HFFc6 (cell line): ENCODE measurements at regions not wholly inside any gene's neighbourhood (a gene's known extent, or its start where the extent isn't known, plus 50 kb on each side); places are given as distances from the start of the nearest gene placed in this dataset.

Source experiments
- DNase-seq: peaks from one replicate; pipeline ENCODE4 v3.0.0-alpha.2; 2018
- H3K27ac Mint-ChIP-seq: 2 replicates; pipeline ENCODE4 v1.8.0; 2020; ENCODE audit warnings: mild to moderate bottlenecking, mixed read lengths
- H3K27me3 Mint-ChIP-seq: 2 replicates; pipeline ENCODE4 v1.8.0; 2021; ENCODE audit warnings: mild to moderate bottlenecking, moderate library complexity, mixed read lengths; ENCODE audit not compliant: insufficient read depth
- H3K36me3 Mint-ChIP-seq: 2 replicates; pipeline ENCODE4 v1.8.0; 2021; ENCODE audit warnings: low read depth, mixed read lengths
- H3K4me1 Mint-ChIP-seq: 2 replicates; pipeline ENCODE4 v1.8.0; 2020; ENCODE audit warnings: low read depth, mixed read lengths
- H3K4me3 Mint-ChIP-seq: 2 replicates; pipeline ENCODE4 v1.8.0; 2020; ENCODE audit warnings: mild to moderate bottlenecking, moderate library complexity, mixed read lengths
- H3K9me3 Mint-ChIP-seq: 2 replicates; pipeline ENCODE4 v1.8.0; 2020; ENCODE audit warnings: mild to moderate bottlenecking, mixed read lengths
- CTCF ChIP-seq: fragments of 200-600 bp; sonication (generic); IDR thresholded peaks from 2 replicates; pipeline ENCODE4 v1.5.0; 2021; ENCODE audit warnings: antibody characterized with exemption, mild to moderate bottlenecking

DNA sequence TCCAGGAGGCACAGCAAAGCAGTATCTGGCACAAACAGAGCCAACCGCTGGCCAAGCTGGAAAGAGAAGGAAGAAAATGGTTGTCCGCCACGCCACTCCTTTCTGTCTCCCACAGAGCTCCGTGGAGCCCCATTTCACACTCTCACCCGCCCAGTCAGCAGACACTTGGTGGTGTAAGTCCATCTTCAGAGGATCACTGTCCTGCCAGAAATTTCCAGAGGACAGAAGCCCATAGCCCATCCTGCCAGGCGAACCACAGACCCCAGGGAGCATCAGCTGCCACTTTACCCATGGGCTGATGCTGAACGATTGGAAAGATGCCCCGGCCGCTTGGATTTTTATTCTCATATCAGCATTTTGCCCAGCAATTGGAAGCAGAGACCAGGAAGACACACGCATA is 144.7 kb upstream of the LYZL2 start:
- TF ChIP-seq CTCF = no peak
- Mint-ChIP-seq H3K4me3 (no peak overlapping the region), H3K4me1 (peaks cover 17% of the 10 kb centered on the region)

DNA sequence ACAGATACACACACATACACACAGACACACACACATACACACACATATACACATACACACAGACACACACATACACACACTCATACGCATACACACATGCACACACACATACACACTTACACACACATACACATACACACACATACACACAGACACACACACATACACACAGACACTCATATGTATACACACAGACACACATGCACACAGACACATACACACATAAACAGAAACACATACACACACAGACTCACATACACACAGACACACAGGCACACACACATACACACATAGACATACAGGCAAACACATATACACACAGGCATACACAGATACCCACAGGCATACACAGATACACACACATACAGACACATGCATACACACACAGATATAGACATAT is 143.9 kb upstream of the LYZL2 start:
- peaks cover 18% of the 10 kb centered on the region for H3K36me3 Mint-ChIP-seq
- H3K9me3 Mint-ChIP-seq = peaks cover 28% of the 10 kb centered on the region
- H3K4me1 Mint-ChIP-seq = peaks cover 17% of the 10 kb centered on the region
- peaks cover 2% of the 10 kb centered on the region; the same call in 1 of the 2 replicates for H3K27me3 Mint-ChIP-seq
- no peak overlapping the region for H3K4me3 Mint-ChIP-seq
- DNase-seq = no peak
- H3K27ac Mint-ChIP-seq = no peak overlapping the region
- TF ChIP-seq CTCF = no peak

More for the DNA sequence above, 144.7 kb upstream of the LYZL2 start:
- no peaks in the 10 kb centered on the region for H3K27me3 Mint-ChIP-seq
- H3K36me3 Mint-ChIP-seq = peaks cover 16% of the 10 kb centered on the region; the same call in 1 of the 2 replicates
- no peak for DNase-seq
- peaks cover 21% of the 10 kb centered on the region for H3K9me3 Mint-ChIP-seq
- no peak overlapping the region for H3K27ac Mint-ChIP-seq

DNA sequence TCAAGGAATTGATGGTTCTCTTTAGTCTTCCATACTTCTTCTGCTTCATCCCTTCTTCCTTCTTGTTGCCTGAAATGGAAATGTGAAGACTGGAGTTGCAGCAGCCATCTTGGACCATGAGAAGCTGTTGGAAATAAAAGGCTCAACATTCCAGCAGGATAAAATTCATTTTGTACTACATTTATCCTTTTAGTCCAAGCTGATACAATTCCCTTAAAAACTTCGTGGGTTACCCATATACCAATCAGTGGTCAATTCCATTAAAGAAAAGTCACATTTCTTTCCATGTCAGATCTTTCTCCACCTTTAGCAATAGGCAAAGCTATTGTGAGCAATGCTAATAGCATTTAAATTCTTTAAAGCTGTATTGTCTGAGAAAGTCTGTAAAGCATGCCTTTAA is 141.3 kb upstream of the LYZL2 start:
- H3K9me3 Mint-ChIP-seq = peaks cover 33% of the 10 kb centered on the region
- peaks cover 3% of the 10 kb centered on the region for H3K4me1 Mint-ChIP-seq
- no peak overlapping the region for H3K27ac Mint-ChIP-seq
- TF ChIP-seq CTCF = no peak
- H3K27me3 Mint-ChIP-seq = peaks cover 6% of the 10 kb centered on the region
- DNase-seq = no peak
- no peak overlapping the region for H3K4me3 Mint-ChIP-seq
- peaks cover 23% of the 10 kb centered on the region for H3K36me3 Mint-ChIP-seq

GRCh38 chr10:30770229-30770628 is 140.7 kb upstream of the LYZL2 start:
- peaks cover 23% of the 10 kb centered on the region for H3K36me3 Mint-ChIP-seq
- H3K27ac Mint-ChIP-seq = no peak overlapping the region
- no peak overlapping the region for H3K4me3 Mint-ChIP-seq
- no peak for TF ChIP-seq CTCF
- peaks cover 33% of the 10 kb centered on the region for H3K9me3 Mint-ChIP-seq
- H3K4me1 Mint-ChIP-seq = no peaks in the 10 kb centered on the region
- no peak for DNase-seq
- H3K27me3 Mint-ChIP-seq = peaks cover 6% of the 10 kb centered on the region

DNA sequence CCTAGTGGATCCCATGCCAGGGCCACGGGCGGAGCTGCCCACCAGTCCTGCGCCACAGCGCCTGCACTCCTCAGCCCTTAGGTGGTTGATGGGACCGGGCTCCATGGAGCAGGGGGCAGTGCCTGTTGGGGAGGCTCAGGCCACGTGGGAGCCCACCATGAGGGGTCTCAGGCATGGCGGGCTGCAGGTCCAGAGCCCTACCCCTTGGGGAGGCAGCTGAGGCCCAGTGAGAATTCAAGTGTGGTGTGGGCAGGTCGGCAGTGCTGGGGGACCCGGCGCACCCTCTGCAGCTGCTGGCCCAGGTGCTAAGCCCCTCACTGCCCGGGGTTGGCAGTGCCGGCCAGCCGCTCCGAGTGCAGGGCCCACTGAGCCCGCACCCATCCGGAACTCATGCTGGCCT is 139.8 kb upstream of the LYZL2 start:
- peaks cover 6% of the 10 kb centered on the region for H3K27me3 Mint-ChIP-seq

More for the DNA sequence above, 139.8 kb upstream of the LYZL2 start:
- H3K4me1 Mint-ChIP-seq = no peaks in the 10 kb centered on the region
- no peak overlapping the region for H3K27ac Mint-ChIP-seq
- peaks cover 33% of the 10 kb centered on the region for H3K9me3 Mint-ChIP-seq
- H3K36me3 Mint-ChIP-seq = peaks cover 23% of the 10 kb centered on the region
- H3K4me3 Mint-ChIP-seq = no peak overlapping the region
- no peak for DNase-seq
- no peak for TF ChIP-seq CTCF
